ENCODE measurements at regions not wholly inside any gene's neighbourhood (a gene's known extent, or its start where the extent isn't known, plus 50 kb on each side); places are given as distances from the start of the nearest gene placed in this dataset.

DNA sequence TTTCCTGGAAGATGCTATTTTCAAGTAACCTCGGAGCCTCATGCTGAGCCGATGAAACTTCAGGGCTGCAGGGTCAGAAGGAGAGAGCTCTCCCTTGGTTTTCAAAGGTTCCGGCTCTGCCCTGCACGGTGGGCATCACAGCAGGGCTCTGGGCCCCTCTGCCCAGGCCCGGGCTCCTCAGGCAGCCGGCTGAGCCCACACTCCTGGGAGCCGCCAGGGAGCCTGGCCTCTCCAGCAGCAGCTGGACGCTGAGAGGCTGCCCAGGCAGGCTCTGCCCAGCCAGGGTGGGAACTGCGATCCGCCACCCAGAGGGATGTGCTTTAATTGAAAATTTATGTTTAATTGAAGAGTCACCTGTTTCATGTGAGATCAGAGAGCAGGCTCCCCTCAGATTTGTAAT lies 97.5 kb upstream of the MGMT start:
- TF ChIP-seq, protein P1, sequence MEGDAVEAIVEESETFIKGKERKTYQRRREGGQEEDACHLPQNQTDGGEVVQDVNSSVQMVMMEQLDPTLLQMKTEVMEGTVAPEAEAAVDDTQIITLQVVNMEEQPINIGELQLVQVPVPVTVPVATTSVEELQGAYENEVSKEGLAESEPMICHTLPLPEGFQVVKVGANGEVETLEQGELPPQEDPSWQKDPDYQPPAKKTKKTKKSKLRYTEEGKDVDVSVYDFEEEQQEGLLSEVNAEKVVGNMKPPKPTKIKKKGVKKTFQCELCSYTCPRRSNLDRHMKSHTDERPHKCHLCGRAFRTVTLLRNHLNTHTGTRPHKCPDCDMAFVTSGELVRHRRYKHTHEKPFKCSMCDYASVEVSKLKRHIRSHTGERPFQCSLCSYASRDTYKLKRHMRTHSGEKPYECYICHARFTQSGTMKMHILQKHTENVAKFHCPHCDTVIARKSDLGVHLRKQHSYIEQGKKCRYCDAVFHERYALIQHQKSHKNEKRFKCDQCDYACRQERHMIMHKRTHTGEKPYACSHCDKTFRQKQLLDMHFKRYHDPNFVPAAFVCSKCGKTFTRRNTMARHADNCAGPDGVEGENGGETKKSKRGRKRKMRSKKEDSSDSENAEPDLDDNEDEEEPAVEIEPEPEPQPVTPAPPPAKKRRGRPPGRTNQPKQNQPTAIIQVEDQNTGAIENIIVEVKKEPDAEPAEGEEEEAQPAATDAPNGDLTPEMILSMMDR (IDR thresholded peaks at IDR 0.05), result no peak
- TF ChIP-seq POLR2A (IDR thresholded peaks at IDR 0.05), result no peak

Data from uterus (tissue), 2 donors.